Stimulated activated CD4-positive, alpha-beta T cell treated with anti-CD3 and anti-CD28 coated beads, TNF-alpha, amount 100 ng/mL, for 48 hours (primary cell): ENCODE measurements at regions not wholly inside any gene's neighbourhood (a gene's known extent, or its start where the extent isn't known, plus 50 kb on each side); places are given as distances from the start of the nearest gene placed in this dataset.

Source experiments
- DNase-seq, 3 donors: peaks; one replicate each; pipeline ENCODE4 v3.0.0-alpha.2; 2020; ENCODE audit warnings: low read depth in 3 of 3

DNA sequence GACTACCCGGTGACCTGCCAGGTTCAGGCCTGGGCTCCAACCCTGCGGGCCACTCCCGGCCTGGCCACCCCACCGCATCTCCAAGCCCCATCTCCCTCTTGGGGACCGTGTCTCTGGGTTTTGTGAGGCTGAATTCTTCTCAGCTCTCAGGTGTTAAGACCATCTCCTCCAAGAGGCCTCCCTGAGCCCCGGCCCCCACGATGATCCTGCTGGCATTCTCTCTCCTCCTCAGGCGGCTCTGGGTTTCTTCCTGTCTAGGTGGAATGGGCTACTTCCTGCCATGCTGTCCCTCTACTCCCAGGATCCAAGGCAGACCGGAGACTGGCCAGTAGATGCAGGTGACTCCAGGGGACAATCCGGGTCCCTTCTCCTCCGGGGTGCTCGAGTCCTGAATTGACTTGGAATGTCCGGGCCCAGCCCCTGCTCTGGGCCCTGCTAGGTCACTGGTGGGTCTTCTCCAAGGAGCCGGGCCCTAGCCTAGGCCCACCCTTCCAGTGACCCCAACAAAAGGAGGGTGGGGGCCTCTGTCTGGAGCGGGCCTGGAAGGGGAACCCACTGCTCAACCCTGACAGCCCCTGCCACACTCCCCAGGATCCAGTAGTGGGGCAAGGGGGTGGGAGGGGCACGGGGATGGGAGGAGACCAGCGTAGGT is 219.8 kb downstream of the C9orf50 start:
- no peak for DNase-seq

DNA sequence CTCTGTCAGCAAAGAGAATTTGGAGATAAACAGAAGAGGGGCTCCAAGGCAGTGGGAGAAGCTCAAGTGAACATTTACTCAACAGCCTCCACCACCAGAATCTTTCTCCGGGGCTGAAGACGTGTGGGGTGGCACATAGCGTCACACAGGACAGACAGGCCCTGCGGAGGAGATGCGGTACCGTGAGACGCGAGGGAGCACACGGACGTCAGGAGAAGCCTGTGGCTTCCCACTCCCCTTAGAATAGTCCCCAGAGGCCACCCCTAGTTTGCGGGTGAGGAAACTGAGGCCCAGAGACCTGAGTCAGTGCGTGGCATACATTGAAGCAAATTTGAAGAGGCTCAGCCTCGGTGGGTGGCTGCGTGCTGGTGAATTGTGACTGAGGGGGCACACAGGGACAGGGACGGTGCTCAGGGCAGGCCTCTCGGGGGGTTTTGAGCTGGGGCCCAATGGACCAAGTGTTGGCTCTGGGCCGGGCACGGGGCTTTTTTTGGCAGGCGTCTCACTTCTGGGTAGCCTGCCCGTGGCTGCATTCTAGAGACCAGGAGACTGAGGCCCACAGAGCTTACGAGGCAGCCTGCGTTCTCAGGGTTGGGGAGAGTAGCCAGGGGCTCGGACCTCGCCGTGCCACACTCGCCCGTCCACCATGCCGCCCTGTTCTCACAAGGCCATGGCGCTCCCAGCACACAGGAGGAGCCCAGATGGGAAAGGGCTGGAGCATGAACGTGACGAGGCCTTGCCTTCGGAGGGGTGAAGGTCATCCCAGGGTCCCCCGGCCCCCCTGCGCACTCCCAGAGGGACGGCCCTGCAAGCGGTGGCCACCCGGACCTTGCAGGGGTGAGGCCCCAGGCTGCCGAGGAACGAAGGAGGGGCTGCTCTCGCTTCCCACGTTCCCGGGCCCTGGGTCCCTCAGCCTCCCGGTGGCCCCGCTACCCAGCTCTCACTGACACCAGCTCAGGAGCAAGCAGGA is 220.6 kb downstream of the C9orf50 start:
- DNase-seq = no peak

DNA sequence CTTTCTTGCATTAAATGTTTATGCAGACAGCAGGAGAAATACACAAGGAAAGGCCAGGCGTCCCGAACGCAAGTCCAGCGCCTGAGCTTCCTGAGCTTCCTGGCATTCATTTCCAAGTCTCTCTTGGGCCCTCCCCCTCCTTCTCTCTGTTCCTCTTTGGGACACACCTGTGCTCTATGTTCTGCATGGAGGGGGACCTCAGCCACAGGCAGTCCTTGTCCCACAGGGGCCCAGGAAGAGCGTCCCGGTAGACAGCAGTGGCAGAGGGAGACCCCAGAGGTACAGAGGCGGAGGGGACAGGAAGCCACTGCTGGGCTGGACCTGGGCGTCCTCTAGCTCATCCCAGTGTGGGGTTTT is 221.3 kb downstream of the C9orf50 start:
- no peak for DNase-seq

DNA sequence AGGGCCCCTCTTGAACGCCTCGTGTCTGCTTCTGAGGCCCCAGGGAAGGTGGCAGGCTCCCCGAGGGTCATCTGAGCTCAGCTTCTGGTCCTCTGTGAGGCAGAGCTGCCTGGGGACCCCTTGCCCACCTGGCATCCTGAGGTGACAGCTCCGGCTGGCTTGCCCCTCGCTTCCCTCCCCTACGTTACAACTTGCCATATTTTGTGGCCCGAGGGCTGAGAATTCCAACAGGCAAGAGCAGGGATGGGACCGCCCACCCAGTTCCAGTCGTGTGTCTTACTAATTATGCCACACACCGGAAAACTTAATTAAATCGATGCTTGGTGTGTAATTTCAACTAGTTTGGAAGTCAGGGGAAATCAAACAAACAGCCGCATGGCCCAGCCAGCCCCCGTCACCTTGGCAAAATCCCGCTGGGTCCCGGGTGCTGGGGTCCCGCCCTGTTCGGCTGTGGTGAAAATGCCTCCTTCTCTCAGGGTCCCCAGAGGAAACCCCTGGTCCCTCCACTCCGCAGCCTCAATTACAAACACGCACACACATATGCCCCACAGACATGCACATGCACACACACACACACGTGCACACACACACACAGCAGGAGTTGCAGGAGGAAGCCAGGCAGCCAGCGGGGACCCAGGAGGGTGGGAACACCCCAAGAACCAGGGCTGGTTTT is 221.0 kb upstream of the IER5L start:
- DNase-seq = no peak

DNA sequence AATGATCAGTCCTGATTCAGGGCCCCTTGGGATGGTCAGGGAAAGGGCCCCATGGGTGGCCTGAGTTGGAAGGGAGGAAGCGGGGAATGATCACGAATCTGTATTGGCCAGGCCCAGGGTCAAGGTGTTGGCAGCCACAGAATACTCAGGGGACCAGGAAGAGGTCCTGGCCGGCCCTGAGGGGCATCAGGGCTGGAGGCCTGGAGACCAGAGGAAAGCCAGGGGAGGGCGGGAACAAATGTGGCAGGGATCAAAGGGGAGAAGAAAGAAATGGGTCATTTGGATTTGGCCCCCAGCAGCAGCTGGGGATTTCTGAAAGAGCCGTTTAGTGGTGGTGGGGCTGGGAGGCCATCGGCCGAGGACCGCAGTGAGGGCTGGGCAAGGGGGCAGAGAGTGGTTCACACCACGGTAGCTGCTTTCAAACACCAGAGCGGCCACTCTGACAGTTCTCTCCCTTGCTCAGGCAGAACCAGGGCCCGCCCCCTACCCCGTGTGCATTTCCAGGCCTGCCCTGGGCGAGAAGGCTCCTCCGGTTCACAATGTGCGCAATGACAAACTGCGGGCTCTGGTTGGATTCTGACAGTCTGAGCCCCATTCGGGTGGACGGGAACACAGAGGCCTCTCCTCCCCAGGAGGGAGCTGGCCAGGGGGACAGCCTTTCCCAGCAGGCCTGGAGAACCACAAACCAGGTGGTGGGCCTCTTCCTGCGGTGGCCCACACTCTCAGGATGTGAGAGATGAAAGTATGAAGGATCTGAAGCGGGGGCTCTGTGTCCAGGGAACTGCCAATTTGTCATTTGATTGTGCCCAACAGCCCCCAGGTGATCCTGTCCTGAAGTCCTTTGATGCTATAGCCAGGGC is 220.3 kb upstream of the IER5L start:
- no peak for DNase-seq

DNA sequence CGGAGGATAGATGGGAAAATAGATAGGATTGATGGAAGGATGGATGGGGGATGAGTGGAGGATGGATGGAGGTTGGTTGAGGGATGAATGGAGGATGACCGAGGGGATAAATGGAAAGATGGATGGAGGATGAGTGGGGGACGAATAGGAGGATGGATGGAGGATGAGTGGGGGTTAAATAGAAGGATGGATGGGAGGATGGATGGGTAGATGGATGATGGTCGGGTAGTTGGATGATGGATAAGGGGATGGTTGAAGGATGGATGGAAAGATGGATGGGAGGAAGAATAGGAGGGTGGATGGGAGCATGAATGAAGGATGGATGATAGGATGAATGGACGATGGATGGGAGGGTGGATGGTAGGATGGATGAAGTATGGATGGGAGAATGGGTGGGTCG is 219.3 kb upstream of the IER5L start:
- DNase-seq = no peak

DNA sequence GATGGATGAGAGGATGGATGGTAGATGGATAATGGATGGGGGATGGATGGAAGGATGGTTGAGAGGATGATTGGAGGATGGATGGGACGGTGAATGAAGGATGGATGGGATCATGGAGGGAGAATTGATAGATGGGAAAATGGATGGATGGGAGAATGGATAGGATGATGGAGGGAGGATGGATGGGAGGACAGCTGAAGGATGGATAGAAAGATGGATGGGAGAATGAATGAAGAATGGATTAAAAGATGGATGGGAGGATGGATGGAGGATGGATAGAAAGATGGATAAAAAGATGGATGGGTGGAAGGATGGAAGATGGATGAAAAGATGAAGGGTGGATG is 218.3 kb upstream of the IER5L start:
- DNase-seq = no peak

DNA sequence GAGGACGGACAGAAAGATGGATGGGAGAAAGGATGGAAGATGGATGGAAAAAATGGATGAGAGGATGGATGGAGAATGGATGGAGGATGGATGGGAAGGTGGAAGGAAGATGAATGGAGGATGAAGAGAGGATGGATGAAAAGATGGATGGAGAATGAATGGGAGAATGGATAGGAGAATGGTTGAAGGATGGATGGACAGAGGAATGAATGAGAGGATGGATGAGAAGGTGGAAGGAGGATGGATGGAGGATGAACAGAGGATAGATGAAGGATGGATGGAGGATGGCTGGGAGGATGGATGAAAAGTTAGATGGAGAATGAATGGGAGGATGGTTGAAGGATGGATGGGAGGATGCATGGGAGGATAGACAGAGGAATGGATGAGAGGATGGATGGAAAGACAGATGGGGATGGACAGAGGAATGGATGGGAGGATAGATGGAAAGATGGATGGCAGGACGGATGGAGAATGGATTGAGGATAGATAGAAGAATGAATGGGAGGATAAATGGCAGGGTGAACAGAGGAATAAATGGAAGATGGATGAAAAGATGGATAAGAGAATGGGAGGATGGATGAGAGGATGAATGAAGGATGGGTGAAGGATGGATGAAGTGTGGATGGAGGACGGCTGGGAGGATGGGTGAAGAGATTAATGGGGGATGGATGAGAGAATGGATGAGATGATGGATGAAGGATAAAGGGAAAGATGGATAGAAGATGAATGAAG is 217.7 kb upstream of the IER5L start:
- DNase-seq = no peak

DNA sequence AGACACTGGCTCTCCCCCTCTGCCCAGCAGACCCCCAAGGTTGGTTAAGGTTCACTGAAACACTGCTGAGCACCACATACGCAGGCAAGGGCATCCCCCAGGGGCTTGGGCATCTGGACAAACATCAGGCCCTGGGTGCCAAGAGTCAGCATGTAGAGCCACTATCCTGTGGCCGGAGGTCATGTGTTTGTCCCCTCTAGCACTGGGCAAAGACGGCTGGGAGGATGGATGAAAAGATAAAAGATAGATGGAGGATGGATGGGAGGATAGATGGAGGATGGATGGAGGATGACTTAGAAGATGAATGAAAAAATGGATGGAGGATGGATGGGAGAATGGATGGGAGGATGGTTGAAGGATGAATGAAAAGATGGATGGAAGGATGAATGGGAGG is 216.8 kb upstream of the IER5L start:
- DNase-seq = no peak

DNA sequence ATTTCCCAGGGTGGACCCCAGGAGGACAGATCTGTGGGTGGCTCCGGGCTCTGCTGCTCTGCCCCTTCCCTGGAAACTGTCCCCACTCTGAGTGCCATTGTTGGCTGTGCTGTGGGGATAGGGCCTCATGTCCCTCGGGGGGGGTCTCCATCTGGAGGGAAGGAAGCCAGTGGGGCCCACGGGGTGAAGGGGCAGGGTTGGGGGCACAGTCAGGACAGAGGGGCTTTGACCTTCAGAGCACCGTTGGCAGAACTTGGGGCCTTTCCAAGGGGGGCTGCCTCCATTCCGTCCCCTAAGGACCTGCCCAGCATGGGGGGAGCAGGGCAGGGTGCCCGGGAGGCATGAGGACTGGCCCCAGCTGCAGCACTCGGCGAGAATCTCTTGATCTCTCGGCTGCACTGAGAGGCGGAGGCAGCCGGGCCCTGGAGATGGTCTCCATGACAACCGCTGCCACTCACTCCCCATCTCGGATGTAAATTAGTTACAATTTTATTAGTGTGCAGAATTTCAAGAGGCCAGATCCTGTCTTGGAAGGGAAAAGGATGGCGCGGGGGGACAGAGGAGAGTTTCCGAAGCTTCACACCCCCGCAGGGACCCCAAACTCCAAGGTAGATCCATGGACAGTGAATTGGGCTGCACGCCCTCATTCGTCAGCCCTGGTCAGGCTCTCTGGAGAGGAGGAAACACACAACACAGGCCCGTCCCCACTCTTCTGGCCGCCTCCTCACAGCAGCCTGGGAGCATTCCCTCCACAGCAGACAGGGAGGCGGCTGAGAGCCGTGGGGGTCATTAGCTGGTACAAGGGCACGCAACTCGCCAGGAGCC is 216.2 kb upstream of the IER5L start:
- DNase-seq = no peak

DNA sequence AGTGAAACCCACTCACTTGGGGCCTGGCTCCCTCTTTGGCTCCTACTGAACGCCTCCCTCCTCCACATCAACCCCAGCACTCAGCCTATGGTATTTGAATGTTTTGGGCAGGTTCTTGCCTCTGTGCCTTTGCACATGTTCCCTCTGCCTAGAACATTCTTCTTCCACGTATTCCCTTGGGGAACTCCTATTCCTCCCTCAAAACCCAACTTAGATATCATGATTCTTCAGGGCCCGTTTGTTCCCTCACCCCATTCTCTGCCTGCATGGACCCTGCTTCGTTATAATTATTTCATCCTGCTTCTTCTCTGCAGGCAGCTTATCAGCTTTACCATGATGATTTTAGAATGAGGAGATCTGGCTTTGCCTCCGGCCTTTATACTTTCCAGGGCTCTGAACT is 215.0 kb upstream of the IER5L start:
- no peak for DNase-seq

DNA sequence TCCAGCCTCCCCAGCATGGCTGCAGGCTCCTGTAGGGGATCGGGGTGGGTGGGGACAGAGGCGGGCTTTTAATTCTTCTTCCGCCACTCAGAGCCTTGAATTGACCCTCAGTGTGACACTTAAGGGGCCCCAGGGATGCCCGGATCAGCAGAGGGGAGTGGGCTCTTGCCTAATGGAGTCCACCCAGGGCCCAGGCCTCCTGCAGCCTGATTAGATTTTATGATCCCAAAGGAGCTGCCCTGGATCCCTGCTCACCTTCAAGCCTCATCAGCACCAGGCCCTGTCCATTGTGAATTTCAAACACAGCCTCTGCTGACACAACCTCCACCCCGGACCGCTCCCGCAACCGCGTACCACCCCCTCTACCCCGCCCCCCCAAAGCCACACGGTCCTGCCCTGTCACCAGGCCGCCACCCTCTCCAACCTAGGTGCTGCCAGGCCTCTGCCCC is 214.1 kb upstream of the IER5L start:
- DNase-seq = no peak

DNA sequence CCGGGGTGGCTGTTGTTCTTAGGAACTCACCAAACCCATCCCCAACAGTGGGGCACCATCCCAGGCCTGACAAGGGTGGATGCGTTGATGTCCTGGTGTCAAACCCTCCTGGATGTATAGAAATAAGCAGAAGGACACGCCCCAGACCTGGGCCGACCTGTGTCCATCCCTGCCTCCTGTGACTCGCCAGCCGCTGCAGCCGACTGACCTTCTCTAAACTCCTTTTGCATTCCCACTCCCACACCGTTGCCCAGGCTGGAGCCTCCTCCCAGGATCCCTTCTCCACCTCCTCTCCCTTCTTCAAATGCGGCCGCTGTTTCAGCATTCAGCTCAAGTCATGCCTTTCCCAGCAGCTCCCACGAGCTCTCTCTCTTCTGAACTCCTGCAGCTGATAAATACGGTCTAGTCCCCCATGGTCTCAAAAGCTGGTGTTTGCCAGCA is 213.2 kb upstream of the IER5L start:
- no peak for DNase-seq

DNA sequence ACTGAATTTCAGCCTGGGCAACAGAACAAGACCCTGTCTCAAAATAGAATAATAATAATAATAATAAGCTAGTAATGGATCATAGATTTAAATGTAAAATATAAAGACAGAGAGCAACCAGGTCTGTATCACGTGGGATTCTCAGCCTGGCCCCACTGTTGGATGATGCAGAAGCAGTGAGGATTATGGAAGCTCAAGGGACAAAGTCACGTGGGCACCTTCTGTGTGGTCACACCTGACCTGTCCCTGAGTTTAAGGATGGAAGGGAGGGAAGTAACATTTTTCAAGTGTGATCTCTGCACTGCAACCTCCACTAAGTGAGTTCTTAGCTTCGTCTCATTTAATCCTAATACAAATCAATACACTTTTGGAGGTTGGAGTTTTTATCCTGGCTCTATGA is 212.5 kb upstream of the IER5L start:
- DNase-seq = no peak

DNA sequence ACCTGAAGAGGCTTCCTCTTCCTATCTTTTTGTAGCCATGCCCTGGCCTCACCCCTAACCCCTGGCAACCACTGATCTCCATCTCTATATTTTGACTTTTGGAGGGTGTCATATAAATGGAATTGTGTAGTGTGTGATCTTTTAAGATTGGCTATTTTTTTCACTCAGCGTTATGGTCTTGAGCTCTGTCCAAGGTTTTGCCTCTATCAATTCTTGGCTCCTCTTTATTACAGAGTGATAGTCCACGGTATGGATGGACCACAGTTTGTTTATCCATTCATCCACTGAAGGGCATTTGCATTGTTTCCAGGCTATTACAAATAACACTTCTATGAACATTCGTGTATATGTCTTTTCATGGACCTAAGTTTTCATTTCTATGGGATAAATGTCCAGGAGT is 209.8 kb upstream of the IER5L start:
- DNase-seq = no peak

DNA sequence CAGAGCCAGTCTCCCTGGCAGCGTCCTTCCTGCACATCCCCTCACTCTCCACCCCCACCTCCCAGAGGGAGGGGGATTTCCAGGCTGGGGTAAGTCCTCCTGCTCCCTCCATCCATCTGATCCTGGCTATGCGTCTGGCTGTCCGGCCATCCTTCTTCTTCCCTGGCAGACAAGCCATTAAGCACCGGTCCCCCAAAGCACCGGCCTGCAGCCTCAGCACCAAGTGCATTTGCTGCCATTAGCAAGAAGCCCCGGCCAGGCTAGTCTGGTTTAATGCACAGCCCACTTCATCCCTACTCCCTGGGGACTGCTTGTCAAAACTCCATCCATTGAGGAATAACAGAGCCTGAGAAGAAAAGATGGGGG is 208.7 kb upstream of the IER5L start:
- no peak for DNase-seq

DNA sequence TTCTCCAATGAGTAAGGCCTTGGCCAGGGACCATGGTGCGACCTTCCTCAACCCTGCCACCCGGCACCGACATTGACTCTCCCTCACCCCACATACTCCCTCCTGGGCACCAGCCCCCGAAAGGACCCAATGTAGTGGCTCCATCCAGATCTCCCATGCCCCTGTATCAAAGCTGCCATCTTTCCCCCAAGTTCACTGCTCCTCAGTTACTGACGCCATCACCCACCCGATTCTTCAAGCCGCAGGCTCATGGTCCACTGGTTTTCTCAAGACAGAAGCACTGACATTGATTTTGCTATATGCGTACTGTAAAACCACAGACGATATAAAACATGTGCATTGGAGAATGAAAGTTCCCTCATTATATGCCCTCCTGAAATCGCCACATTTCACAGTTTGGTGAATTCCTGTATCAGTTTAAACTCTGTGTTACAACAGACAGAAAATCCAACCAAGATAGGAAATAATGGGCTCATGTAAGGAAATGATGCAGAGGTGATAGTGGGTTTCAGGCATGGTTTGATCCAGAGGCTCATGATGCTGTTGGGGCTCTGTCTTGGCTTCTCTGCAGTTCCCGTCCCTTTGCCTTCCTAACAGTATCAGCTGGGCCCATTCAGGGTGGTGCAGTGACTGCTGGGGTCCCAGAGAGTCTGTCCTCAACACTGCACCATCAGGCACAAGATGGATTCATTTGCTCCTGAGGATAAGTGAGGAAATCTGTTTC is 207.3 kb upstream of the IER5L start:
- no peak for DNase-seq

DNA sequence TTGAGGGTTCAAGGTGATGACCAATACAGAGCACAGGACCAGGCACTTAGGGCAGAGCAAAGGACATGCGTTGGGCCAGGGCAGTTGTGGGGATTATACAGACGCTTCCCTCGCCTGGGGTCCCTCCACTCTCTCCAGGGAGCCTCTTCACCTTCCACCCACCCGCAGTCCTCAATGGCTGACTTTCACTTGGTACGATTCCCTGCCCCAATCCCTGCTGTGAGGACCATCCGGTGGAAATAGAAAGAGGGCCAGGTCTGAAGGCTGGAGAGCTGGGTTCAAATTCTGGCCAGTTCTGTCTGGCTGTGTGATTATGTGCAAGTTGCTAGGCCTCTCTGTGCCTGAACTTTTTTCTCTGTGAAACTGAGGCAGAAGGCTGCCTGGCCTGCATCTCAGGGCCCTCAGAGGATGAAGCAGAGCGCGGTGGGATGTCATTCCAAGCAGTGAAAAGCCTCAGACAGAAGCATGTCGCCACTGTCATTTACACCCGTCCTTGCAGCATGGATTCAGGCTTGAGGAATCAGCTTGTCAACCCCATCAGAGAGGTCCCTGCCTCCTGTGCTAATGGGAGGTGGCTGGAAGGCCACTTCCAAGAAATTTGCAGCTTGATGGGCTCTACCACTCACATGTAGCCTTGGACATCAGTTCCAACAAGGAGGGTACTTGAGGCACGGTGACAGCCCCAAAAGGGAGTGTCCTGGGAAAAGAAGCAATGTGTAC is 206.6 kb upstream of the IER5L start:
- no peak for DNase-seq
